Renal cortical epithelial cell (primary cell): ENCODE measurements at regions not wholly inside any gene's neighbourhood (a gene's known extent, or its start where the extent isn't known, plus 50 kb on each side); places are given as distances from the start of the nearest gene placed in this dataset.

Experiments
- DNase-seq: peaks from one replicate; pipeline ENCODE4 v3.0.0-alpha.2; 2011; ENCODE audit warnings: low read depth

DNA sequence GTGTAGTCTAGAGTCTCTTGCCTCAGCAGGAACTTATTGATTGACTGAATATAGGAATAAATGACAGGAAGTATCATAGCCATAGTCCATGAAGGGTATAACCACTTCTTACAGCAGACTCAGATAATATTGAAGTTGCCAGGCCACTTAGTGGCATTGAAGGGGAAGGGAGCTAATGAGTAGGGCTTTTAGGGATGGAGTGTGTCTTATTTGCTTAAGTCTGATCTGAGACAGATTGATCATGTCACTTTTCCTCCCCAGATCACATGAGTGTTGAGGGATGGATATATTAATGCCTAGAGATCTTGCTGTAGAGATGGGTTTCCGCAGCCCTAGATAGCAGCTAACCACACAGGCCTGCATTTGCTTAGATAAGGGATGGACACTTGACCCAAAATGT lies 62.2 kb upstream of the NBEA start:
- no peak for DNase-seq

DNA sequence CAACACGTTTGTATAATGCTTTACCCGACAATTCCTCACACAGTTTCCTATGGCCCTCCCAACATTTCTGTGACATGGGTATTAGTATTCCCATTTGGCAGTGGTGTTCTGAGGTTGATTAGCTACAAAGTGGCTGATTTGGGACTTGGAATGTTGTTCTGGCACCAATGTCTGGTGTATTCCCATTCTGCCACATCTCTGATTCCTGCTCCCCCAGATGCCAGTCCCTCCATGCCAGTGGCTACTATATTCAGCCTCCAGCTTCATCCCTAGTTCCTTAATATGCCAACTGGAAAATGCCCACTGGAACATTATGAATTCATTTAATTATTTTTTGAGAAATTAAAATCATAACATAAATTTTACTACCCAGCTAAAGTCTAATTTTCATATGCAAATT lies 60.6 kb upstream of the NBEA start:
- no peak for DNase-seq

DNA sequence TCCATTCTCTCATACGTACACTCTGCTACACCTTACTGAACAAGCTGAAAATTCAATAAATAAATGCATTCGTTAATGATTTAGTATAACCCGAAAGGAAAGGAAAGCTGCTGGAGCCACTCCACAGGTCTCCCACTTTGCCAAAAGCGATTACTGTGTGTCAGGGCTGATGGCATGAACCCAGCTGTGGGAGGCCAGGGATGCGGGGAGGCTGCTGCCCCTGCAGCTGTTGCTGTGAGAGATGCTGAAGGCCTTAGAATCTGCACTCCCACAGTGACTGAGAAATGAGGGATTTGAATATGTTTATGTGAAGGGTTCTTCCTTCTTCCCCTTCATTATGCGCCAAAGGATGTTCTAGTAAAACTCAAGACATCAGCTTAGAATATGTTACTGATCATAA lies 58.7 kb upstream of the NBEA start:
- no peak for DNase-seq

DNA sequence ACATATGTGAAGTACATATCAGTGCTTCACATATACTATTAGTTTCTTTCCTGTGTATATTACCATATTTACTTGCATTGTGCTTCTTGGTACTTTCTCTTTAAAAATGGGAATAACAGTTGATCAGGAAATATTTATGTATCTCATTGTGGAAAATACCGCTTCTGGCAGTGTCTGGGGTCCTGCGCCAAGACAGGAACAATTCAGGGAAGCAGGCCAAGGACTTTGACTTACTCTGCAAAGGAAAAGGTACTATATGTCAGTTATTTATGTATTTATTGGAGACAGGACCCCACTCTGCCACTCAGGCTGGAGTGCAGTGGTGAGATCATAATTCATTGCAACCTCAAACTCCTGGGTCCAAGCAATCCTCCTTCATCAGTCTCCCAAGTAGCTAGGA lies 57.7 kb upstream of the NBEA start:
- no peak for DNase-seq

DNA sequence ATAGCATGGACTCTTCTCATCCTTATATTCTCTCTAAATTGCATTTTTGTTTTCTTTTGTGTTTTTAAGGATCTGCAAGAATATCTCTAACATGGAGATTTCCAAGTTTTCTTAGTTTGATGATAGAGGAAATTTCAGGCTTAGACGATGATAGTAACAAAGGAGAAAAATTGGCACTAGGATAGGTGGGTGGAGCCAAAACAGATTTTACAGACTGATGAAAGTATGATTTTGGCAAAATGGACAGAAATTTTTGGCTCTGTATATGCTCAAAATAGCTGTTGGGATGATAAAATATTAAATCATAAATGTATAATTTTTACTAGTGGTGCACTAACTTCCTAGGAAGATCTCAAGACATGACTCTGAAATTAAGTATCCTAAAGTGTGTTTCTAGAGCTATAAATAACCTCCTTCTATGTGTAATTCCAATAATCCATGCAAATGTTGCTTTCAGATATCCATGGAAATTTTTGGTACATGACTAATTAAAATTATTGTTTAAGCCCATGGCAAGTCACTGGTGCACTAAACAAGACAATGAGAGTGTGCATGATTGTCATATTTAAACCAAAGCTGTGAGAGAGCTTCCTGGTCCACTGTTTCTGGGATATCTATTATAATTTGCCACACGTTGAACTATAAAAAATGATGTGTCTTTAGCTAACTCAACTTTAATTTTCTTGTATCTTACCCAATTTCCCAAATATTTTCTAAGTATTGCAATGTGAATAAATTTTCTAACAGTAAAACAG lies 55.8 kb upstream of the NBEA start:
- DNase-seq, result no peak

DNA sequence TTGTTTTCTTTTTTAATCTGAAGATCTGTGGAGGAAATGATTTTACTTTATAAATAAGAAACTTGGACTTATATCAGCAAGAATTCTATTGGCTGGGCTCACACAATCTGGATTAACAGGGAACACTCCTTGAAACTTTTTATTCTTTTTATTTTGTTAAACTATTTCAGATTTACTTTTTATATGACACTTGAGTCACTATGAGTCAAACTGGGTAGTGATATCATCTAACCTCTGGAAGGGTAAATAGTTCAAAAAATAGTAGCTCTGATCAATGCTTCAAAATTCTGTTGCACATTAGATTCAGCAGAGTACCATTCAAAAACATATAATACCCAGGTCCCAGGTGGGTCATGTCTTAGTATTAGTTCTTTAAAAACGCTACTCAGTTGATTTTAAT lies 55.1 kb upstream of the NBEA start:
- no peak for DNase-seq
